ENCODE measurements at regions not wholly inside any gene's neighbourhood (a gene's known extent, or its start where the extent isn't known, plus 50 kb on each side); places are given as distances from the start of the nearest gene placed in this dataset.

- no peak for DNase-seq (ENCODE audit: low read depth)
- H3K4me3 ChIP-seq (ENCODE audit: low read length): no peak overlapping the region
- TF ChIP-seq, protein P1, sequence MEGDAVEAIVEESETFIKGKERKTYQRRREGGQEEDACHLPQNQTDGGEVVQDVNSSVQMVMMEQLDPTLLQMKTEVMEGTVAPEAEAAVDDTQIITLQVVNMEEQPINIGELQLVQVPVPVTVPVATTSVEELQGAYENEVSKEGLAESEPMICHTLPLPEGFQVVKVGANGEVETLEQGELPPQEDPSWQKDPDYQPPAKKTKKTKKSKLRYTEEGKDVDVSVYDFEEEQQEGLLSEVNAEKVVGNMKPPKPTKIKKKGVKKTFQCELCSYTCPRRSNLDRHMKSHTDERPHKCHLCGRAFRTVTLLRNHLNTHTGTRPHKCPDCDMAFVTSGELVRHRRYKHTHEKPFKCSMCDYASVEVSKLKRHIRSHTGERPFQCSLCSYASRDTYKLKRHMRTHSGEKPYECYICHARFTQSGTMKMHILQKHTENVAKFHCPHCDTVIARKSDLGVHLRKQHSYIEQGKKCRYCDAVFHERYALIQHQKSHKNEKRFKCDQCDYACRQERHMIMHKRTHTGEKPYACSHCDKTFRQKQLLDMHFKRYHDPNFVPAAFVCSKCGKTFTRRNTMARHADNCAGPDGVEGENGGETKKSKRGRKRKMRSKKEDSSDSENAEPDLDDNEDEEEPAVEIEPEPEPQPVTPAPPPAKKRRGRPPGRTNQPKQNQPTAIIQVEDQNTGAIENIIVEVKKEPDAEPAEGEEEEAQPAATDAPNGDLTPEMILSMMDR (IDR thresholded peaks at IDR 0.05; ENCODE audit: insufficient read depth, low read depth, low read length, missing control alignments): no peak
Observed at GRCh38 chr13:26111797-26112196, 60.0 kb upstream of the SHISA2 start.
